RPMI8226 (cell line): ENCODE measurements at regions not wholly inside any gene's neighbourhood (a gene's known extent, or its start where the extent isn't known, plus 50 kb on each side); places are given as distances from the start of the nearest gene placed in this dataset.
"Not testable (repeated sequence)": the region's sequence is repeated elsewhere in the genome, so short reads cannot be mapped to it uniquely, and the experiment has no call there.

Source experiments
- DNase-seq: peaks from one replicate; pipeline ENCODE4 v3.0.0-alpha.2; 2015

DNA sequence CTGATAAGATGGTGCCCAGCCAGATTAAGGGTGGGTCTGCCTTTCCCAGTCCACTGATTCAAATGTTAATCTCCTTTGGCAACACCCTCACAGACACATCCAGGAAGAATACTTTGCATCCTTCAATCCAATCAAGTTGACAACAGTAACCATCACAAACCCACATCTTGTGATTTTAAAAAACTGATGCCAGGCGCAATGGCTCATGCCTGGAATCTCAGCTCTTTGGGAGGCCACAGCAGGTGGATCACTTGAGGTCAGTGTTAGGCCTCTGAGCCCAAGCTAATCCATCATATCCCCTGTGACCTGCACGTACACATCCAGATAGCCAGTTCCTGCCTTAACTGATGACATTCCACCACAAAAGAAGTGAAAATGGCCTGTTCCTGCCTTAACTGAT is 74.9 kb upstream of the ZNF462 start:
- DNase-seq: not testable (repeated sequence)

DNA sequence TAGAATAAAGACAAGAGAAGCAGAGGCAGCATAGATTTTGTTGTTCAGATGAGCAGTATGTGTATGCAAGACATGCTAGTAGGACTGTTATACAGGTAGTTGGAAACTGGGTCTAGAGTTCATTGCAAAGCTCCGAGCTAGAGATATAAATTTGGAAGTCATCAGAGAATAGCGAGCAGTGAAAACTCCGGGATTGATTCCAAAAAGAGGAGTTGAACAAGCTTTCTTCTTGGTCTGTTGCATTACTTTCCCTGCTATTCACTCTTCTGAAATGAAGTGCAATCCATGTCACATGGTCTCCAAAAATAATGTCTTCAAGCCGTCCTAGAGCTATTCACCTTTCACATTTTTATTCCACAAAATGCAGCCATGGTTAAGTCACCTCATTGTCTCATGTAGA is 67.9 kb upstream of the ZNF462 start:
- no peak for DNase-seq

DNA sequence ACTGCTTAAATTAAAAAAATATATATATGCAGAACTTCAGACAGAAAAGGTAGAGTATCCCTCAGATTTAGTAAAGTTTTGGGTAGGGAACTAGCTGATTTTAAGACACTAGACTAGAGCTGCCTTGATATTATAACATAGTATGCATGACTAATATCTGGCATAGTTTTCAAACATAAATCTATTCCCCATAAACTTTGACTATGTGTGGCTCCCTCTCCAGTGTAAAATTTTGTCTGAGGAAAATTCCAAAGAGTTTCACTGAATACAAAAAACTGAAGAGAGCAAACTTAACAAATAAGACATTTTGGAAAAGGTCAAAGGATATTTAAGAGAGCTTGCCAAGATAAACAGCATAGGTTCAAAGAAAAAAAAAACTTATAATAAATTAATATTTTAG is 66.2 kb upstream of the ZNF462 start:
- DNase-seq: no peak

DNA sequence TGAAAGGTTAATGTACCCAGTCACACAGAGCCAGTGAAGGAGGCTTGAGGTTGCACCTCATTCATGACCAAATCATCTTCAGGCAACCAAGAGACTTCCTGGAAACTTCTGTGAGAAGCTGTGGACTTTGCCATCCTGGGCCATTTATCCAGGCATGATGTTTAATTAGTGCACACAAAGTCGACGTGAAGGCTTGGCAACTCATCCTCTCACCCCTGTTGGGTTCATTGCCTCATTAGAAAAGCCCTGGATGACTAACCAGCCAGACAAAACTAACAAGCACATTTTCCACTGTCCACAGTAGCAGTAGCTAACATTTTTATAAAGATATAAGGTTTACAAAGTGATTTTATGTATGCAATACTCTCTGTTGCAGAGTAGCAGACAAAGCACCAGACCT is 65.7 kb upstream of the ZNF462 start:
- no peak for DNase-seq

DNA sequence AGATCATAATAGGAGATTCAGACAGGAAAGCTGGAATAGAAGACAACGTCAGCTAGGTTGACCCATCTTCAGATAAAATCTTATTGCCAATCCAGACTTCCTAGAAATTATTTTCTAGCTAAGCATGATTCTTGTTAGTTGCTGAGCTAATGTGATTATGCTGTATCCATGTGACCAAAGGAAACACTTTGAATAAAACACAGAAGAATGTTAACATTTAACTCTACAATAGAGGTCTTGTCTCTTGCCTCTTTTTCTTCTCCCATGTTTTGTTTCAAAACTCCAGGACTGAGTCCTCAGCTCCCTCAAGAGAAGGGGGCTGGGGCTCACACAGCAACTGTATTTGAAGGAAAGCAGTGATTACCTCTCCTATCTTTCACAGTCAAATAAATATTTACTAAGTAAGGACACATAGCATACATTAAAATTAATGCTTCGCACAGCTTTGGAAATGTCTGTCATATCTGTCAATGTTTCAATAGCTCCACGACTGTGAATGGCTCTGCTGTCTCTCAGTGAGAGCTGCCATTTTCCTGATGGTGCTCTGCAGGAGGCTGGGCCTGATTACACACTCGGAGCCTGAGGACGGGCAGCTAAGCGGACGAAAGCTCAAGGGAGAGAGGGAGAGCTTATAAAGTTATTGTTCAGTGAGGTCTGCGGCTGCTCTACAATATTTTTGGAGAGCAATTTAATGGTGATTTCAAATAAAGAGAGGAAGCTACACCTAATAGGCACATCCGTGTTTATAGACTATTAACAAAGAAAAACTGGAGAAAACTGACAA is 64.8 kb upstream of the ZNF462 start:
- no peak for DNase-seq

DNA sequence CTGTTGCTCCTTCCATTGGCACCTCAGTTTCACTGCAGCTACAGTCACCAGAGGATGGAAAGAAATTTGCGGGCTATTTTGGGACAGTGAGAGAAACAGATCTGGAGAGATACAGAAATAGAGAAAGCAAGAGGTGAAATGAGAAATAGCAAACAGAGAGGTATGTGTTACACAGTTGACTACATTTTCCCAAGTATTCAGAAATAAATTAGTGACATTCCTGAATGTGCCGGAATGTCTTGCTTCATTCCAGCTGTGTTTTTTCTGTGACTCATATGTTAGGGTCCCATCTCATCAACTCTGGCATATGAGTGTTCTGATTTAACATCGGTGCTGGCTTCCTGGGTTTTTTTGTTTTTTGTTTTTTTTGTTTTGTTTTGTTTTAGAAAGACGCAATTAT is 63.8 kb upstream of the ZNF462 start:
- no peak for DNase-seq

DNA sequence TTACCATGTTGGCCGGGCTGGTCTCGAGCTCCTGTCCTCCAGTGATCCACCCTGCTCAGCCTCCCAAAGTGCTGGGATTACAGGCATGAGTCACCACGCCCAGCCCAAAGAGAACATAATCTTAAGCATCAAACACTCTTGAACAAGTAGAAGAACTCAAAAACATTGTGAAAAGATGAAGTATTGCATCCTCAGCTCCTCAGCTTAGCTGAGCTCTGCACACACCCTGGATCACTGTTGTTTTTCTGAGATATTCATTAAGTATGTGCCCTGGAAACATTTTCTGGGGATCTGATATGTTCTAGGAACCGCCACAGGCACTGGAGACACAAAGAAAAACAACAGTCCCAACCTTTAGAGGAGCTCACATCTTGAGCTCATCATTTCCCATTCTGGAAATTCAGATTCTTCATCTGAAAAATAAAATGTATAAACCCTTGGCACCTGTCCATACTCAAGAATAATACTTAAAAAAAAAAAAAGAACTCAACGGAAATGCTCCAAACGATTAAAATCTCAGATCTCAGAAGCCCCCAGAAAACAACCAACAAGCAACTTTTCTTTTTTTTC is 62.2 kb upstream of the ZNF462 start:
- DNase-seq: no peak

DNA sequence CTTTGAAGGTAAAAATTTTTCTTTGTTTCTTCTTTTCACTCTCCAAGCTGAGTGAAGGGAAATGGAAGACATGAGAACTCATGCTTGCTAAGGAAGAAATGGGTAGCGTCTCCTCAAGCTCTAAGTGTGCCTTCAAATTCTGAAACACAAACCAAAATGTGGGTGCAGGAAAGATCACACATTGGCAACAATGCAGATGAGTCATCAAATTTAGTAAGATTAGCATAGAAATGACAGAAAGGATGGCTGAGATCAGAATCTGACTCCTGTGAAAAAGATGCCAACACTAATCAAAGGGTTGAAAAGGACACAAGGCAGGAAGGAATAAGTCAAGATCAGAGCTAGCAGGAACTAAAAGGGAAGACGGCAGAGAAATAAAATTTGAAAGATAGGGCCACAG is 61.1 kb upstream of the ZNF462 start:
- DNase-seq: no peak
